ENCODE measurements at regions not wholly inside any gene's neighbourhood (a gene's known extent, or its start where the extent isn't known, plus 50 kb on each side); places are given as distances from the start of the nearest gene placed in this dataset.

GRCh38 chr5:56617998-56618397 is 197.4 kb upstream of the MAP3K1 start:
- DNase-seq: no peak

- DNase-seq: no peak
Observed at GRCh38 chr5:56616454-56617160, 198.7 kb upstream of the MAP3K1 start.

- no peak for DNase-seq
Observed at GRCh38 chr5:56615361-56616153, 199.8 kb upstream of the MAP3K1 start.

- no peak for DNase-seq
Observed at GRCh38 chr5:56612759-56613158, 202.6 kb upstream of the MAP3K1 start.

- DNase-seq: no peak
Observed at GRCh38 chr5:56612353-56612752, 203.0 kb upstream of the MAP3K1 start.

GRCh38 chr5:56610093-56610698 is 205.2 kb upstream of the MAP3K1 start:
- DNase-seq: peak; percentile 14

GRCh38 chr5:56608217-56608925 is 207.0 kb upstream of the MAP3K1 start:
- DNase-seq: no peak

GRCh38 chr5:56607551-56607950 is 207.8 kb upstream of the MAP3K1 start:
- no peak for DNase-seq

- no peak for DNase-seq
Observed at GRCh38 chr5:56607074-56607473, 208.3 kb upstream of the MAP3K1 start.

GRCh38 chr5:56606192-56606591 is 209.2 kb upstream of the MAP3K1 start:
- no peak for DNase-seq

- no peak for DNase-seq
Observed at GRCh38 chr5:56605231-56605630, 210.1 kb upstream of the MAP3K1 start.

- no peak for DNase-seq
Observed at GRCh38 chr5:56601641-56602071, 213.7 kb upstream of the MAP3K1 start.

- DNase-seq: no peak
Observed at GRCh38 chr5:56598941-56599340, 216.4 kb upstream of the MAP3K1 start.

- DNase-seq: no peak
Observed at GRCh38 chr5:56596155-56596554, 219.2 kb upstream of the MAP3K1 start.

- no peak for DNase-seq
Observed at GRCh38 chr5:56595566-56595965, 219.8 kb upstream of the MAP3K1 start.

- DNase-seq: no peak
Observed at GRCh38 chr5:56594792-56595191, 220.6 kb upstream of the MAP3K1 start.

GRCh38 chr5:56591081-56591480 is 224.3 kb upstream of the MAP3K1 start:
- DNase-seq: no peak

GRCh38 chr5:56589481-56589860 is 225.9 kb upstream of the MAP3K1 start:
- no peak for DNase-seq

GRCh38 chr5:56588636-56589480 is 226.5 kb upstream of the MAP3K1 start:
- DNase-seq: no peak

GRCh38 chr5:56588131-56588487 is 227.2 kb upstream of the MAP3K1 start:
- DNase-seq: no peak

GRCh38 chr5:56587381-56588130 is 227.8 kb upstream of the MAP3K1 start:
- DNase-seq: no peak
